ENCODE measurements at regions not wholly inside any gene's neighbourhood (a gene's known extent, or its start where the extent isn't known, plus 50 kb on each side); places are given as distances from the start of the nearest gene placed in this dataset.
A peak's percentile ranks its signal among the peaks of the same experiment; 100 is the strongest.

DNA sequence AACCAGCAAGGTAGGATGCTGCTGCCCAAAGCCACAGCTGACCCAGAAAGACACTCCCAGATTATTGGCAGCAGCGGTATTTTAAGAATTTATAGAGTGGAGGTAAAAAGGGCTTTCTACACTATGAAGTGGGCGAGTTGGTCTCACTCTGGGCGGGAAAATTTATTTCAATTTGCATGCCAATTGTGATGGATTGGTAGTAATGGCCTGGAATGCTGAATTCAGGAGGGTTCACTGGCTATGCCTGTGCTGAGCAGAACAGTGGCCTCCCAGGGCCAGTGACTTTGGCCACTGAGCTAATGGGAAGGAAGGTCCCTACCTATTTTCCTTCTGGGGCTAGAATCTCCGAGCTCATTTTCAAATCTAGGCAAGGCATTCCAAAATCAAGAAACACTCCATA lies 243.5 kb downstream of the TSHZ3 start:
- Histone ChIP-seq H3K36me3 (ENCODE audit: control insufficient read depth in 2 of 4, insufficient read depth in 4 of 4, low read length in 3 of 4) (no peaks in the 10 kb centered on the region), H3K79me1 (ENCODE audit: low read depth, low read length) (no peaks in the 10 kb centered on the region), H3K4me2 (ENCODE audit: insufficient read depth in 1 of 2, low read depth in 2 of 2, low read length in 2 of 2) (no peak overlapping the region), H4K91ac (replicated peaks; ENCODE audit: insufficient read length, low read length) (no peak overlapping the region), H2BK5ac (ENCODE audit: low read depth, low read length) (no peak overlapping the region), H3K23me2 (ENCODE audit: low read depth, low read length) (no peaks in the 10 kb centered on the region), H2BK20ac (ENCODE audit: low read length) (no peak overlapping the region), H3K14ac (ENCODE audit: insufficient read length) (no peak overlapping the region), H3K23ac (ENCODE audit: insufficient read length) (no peak overlapping the region), H4K8ac (ENCODE audit: extremely low read depth, insufficient read depth, low read length) (no peak overlapping the region), H3K18ac (ENCODE audit: extremely low read depth, low read length) (no peak overlapping the region), H2BK12ac (ENCODE audit: low read depth, low read length) (no peak overlapping the region), H3K27me3 (replicated peaks in 1 of 4; ENCODE audit: control insufficient read depth in 3 of 4, extremely low read depth in 1 of 4, insufficient read depth in 3 of 4, low read length in 3 of 4) (no peaks in the 10 kb centered on the region; a peak in 1 of 7 replicates), H2AK5ac (ENCODE audit: low read depth, low read length) (no peak overlapping the region), H2BK15ac (ENCODE audit: low read length) (no peak overlapping the region), H3K79me2 (ENCODE audit: control insufficient read depth in 1 of 2, insufficient read depth in 2 of 2, low read length in 2 of 2) (no peaks in the 10 kb centered on the region), H3K4me1 (replicated peaks in 1 of 4; ENCODE audit: control insufficient read depth in 3 of 4, insufficient read depth in 4 of 4, low read length in 3 of 4) (peaks cover 4 to 17% (median 7%) of the 10 kb centered on the region in 4 experiments; a peak in 3 of 7 replicates), H4K5ac (ENCODE audit: insufficient read length, low read depth, low read length) (no peak overlapping the region), H3K9ac (replicated peaks in 1 of 4; ENCODE audit: extremely low read depth in 1 of 4, low read depth in 3 of 4, low read length in 3 of 4) (no peak overlapping the region), H3K27ac (ENCODE audit: low read depth, low read length) (no peak overlapping the region), H3K4ac (replicated peaks; ENCODE audit: insufficient read length, low read depth, low read length) (no peak overlapping the region), H2BK120ac (replicated peaks; ENCODE audit: low read depth, low read length) (no peak overlapping the region), H4K20me1 (replicated peaks in 1 of 2; ENCODE audit: control insufficient read depth in 1 of 2, insufficient read depth in 2 of 2, low read length in 2 of 2) (no peaks in the 10 kb centered on the region), H3K4me3 (ENCODE audit: extremely low read depth in 1 of 4, insufficient read depth in 2 of 4, low read depth in 3 of 4, low read length in 4 of 4) (no peak overlapping the region), H3K56ac (replicated peaks; ENCODE audit: insufficient read length, low read depth, low read length) (no peak overlapping the region), H3K9me3 (ENCODE audit: insufficient read depth in 2 of 2, low read depth in 1 of 2, low read length in 1 of 2) (no peaks in the 10 kb centered on the region), H2AFZ (ENCODE audit: low read length) (no peak overlapping the region)
- CTCF ChIA-PET (ENCODE audit: partially characterized antibody), result no interaction called here
- TF ChIP-seq BCL11A (IDR thresholded peaks at IDR 0.05; ENCODE audit: low read depth in 2 of 2, low read length in 2 of 2), result no peak
- peak; percentile 57 for TF ChIP-seq TEAD4 (IDR thresholded peaks at IDR 0.05; ENCODE audit: low read depth, low read length)
- 58% methylated on average over 4 of the region's 4 CpGs; no CpG with 5 or more reads in 1 of the 2 experiments for WGBS, 2 experiments (ENCODE audit: extremely low coverage in 1 of 2, insufficient coverage in 1 of 2, insufficient read length in 1 of 2, insufficient replicate concordance in 2 of 2, low coverage in 1 of 2, low lambda C conversion rate in 2 of 2, missing lambda C conversion rate in 1 of 2)
- POLR2A ChIA-PET (ENCODE audit: partially characterized antibody), result no interaction called here
- no peak for FAIRE-seq
- DNase-seq (ENCODE audit: low read depth in 1 of 2, low spot score in 2 of 2), result no peak
